ENCODE measurements at regions not wholly inside any gene's neighbourhood (a gene's known extent, or its start where the extent isn't known, plus 50 kb on each side); places are given as distances from the start of the nearest gene placed in this dataset.

DNA sequence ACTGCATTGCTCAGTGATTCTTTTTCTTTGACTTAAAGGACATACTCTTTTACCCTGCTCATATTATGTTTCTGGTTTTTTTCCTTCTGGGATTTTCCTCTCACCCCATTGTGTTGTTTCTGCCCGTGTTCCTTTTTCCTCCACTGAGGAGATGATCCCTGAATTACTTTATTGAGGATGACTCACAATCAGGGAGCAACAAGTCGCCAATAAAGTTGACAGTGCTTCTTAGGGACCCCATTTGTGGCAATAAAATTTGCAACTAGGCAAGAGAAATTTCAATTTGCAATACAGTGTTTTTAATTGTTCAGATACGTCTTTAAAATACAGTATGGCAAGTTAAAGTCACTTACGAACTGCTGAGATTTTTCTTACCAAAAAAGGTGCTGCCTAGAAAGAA lies 217.9 kb downstream of the SOX4 start:
- no peak for TF ChIP-seq GATA2 (IDR thresholded peaks at IDR 0.05; ENCODE audit: low read depth, low read length)
- no peak for TF ChIP-seq GATA3 (IDR thresholded peaks at IDR 0.05; ENCODE audit: low read depth, low read length)
